Choroid plexus epithelial cell (primary cell): ENCODE measurements at regions not wholly inside any gene's neighbourhood (a gene's known extent, or its start where the extent isn't known, plus 50 kb on each side); places are given as distances from the start of the nearest gene placed in this dataset.

Experiments used
- DNase-seq: peaks from one replicate; pipeline ENCODE4 v3.0.0-alpha.2; 2010; ENCODE audit warnings: low read depth
- H3K4me3 ChIP-seq: 2 replicates; pipeline ENCODE4 v1.5.1; 2011; ENCODE audit warnings: low read depth, mild to moderate bottlenecking, control low read depth, low read length, moderate library complexity
- CTCF ChIP-seq: conservative IDR thresholded peaks from 2 replicates; pipeline ENCODE4 v1.5.1; 2011; ENCODE audit warnings: low read depth, mild to moderate bottlenecking, control low read depth, inconsistent platforms, low read length, moderate library complexity

- no peak overlapping the region for H3K4me3 ChIP-seq
- no peak for TF ChIP-seq CTCF
- no peak for DNase-seq
Measured at GRCh38 chr14:55766071-55766470, 186.1 kb downstream of the KTN1 start.

- peak; percentile 39 for DNase-seq
- H3K4me3 ChIP-seq, result no peak overlapping the region
- no peak for TF ChIP-seq CTCF
Measured at GRCh38 chr14:55767286-55767685, 187.3 kb downstream of the KTN1 start.

- no peak for DNase-seq
- no peak for TF ChIP-seq CTCF
- H3K4me3 ChIP-seq, result no peak overlapping the region
Measured at GRCh38 chr14:55769877-55770276, 189.9 kb downstream of the KTN1 start.

GRCh38 chr14:55771242-55771981 is 191.4 kb downstream of the KTN1 start:
- no peak for DNase-seq
- no peak for TF ChIP-seq CTCF
- H3K4me3 ChIP-seq, result no peak overlapping the region

- TF ChIP-seq CTCF, result no peak
- no peak for DNase-seq
- H3K4me3 ChIP-seq, result no peak overlapping the region
Measured at GRCh38 chr14:55772486-55772885, 192.5 kb downstream of the KTN1 start.

- no peak for DNase-seq
- no peak overlapping the region for H3K4me3 ChIP-seq
- TF ChIP-seq CTCF, result no peak
Measured at GRCh38 chr14:55773312-55773711, 193.3 kb downstream of the KTN1 start.

- H3K4me3 ChIP-seq, result no peak overlapping the region
- no peak for DNase-seq
- TF ChIP-seq CTCF, result no peak
Measured at GRCh38 chr14:55773984-55774545, 194.1 kb downstream of the KTN1 start.
